CD8-positive, alpha-beta memory T cell (primary cell): ENCODE measurements at regions not wholly inside any gene's neighbourhood (a gene's known extent, or its start where the extent isn't known, plus 50 kb on each side); places are given as distances from the start of the nearest gene placed in this dataset.

Experiments used
- CTCF ChIA-PET: fragments of 350-600 bp; sonication (Branson Sonifier 250); formaldehyde crosslinking; loops from one replicate; lab custom pipeline; 2021; ENCODE audit warnings: antibody characterized with exemption; lab: Charles Lee
- POLR2A ChIA-PET: fragments of 350-600 bp; sonication (Branson Sonifier 250); formaldehyde crosslinking; loops from one replicate; lab custom pipeline; 2021; ENCODE audit warnings: antibody characterized with exemption; lab: Charles Lee
- DNase-seq, 5 donors: peaks; one replicate each; pipeline versions ENCODE4 v3.0.0 to v3.0.0-alpha.2; 2020 to 2022; ENCODE audit warnings: mixed read lengths in 1 of 5
- H3K27ac ChIP-seq: one replicate; pipeline ENCODE4 v1.7.0; 2013; ENCODE audit warnings: low read depth, mild to moderate bottlenecking, low read length, moderate library complexity
- H3K27me3 ChIP-seq: 2 replicates; pipeline ENCODE4 v1.7.0; 2013; ENCODE audit warnings: low read length, mild to moderate bottlenecking; ENCODE audit not compliant: insufficient read depth, poor library complexity, severe bottlenecking
- H3K36me3 ChIP-seq: 2 replicates; pipeline ENCODE4 v1.7.0; 2013; ENCODE audit warnings: mild to moderate bottlenecking, low read length, moderate library complexity; ENCODE audit not compliant: insufficient read depth
- H3K4me1 ChIP-seq: 2 replicates; pipeline ENCODE4 v1.7.0; 2013; ENCODE audit warnings: mild to moderate bottlenecking, low read length, moderate library complexity; ENCODE audit not compliant: insufficient read depth
- H3K4me3 ChIP-seq: 2 replicates; pipeline ENCODE4 v1.7.0; 2013; ENCODE audit warnings: mild to moderate bottlenecking, low read length
- H3K9me3 ChIP-seq: 2 replicates; pipeline ENCODE4 v1.7.0; 2013; ENCODE audit warnings: mild to moderate bottlenecking, low read length
- H3K27ac Mint-ChIP-seq, 8 donors: one replicate each; pipeline ENCODE4 v1.8.0; 2020 to 2021; ENCODE audit warnings: mixed read lengths in 8 of 8, mild to moderate bottlenecking in 6 of 8, inconsistent platforms in 3 of 8, moderate library complexity in 3 of 8
- H3K27me3 Mint-ChIP-seq, 2 donors: one replicate each; pipeline ENCODE4 v1.8.0; 2020 to 2021; ENCODE audit warnings: mixed read lengths in 2 of 2, mild to moderate bottlenecking in 1 of 2, moderate library complexity in 1 of 2
- H3K36me3 Mint-ChIP-seq, 3 donors: one replicate each; pipeline ENCODE4 v1.8.0; 2020 to 2021; ENCODE audit warnings: mixed read lengths in 3 of 3, inconsistent platforms in 1 of 3, mild to moderate bottlenecking in 1 of 3
- H3K4me1 Mint-ChIP-seq, 3 donors: one replicate each; pipeline ENCODE4 v1.8.0; 2020 to 2021; ENCODE audit warnings: mixed read lengths in 3 of 3, inconsistent platforms in 1 of 3, mild to moderate bottlenecking in 1 of 3
- H3K4me3 Mint-ChIP-seq, 7 donors: one replicate each; pipeline ENCODE4 v1.8.0; 2020 to 2021; ENCODE audit warnings: mixed read lengths in 7 of 7, mild to moderate bottlenecking in 6 of 7, moderate library complexity in 4 of 7, inconsistent platforms in 2 of 7
- H3K9me3 Mint-ChIP-seq, 5 donors: one replicate each; pipeline ENCODE4 v1.8.0; 2020 to 2022; ENCODE audit warnings: mixed read lengths in 5 of 5, mild to moderate bottlenecking in 3 of 5, moderate library complexity in 2 of 5, inconsistent platforms in 1 of 5

- H3K27ac ChIP-seq = no peak overlapping the region
- Mint-ChIP-seq H3K36me3 (no peaks in the 10 kb centered on the region), H3K4me3 (no peak overlapping the region), H3K27ac (no peak overlapping the region), H3K4me1 (no peaks in the 10 kb centered on the region), H3K9me3 (peaks cover 0 to 11% (median 0%) of the 10 kb centered on the region in 5 donors), H3K27me3 (no peaks in the 10 kb centered on the region)
- ChIA-PET POLR2A (no interaction called here), CTCF (no interaction called here)
- H3K4me3 ChIP-seq = no peak overlapping the region
- H3K27me3 ChIP-seq = no peaks in the 10 kb centered on the region
- no peaks in the 10 kb centered on the region for H3K4me1 ChIP-seq
- no peaks in the 10 kb centered on the region for H3K9me3 ChIP-seq
- no peaks in the 10 kb centered on the region for H3K36me3 ChIP-seq
- DNase-seq = no peak
Measured at GRCh38 chr2:83844490-83844889, 614.6 kb downstream of the SUCLG1 start.

DNA sequence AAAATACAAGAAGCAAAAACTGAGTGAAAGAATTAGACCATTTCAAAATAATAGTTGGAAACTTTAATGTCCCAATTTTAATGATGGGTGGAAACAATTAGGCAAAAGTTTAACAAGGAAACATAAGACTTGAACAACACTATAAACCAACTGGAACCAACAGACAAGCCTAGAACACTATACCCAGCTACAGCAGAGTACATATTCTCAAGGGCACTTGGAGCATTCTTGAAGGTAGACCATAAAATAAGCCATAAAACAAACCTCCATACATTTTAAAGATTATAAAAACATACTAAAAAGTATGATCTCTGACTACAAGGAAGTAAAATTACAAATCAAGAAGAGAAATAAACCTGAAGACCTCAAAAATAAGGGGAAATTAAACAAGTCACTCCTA lies 616.7 kb downstream of the SUCLG1 start:
- H3K4me1 Mint-ChIP-seq = no peaks in the 10 kb centered on the region
- no peak overlapping the region for H3K4me3 ChIP-seq
- no peaks in the 10 kb centered on the region for H3K9me3 ChIP-seq
- H3K4me1 ChIP-seq = no peaks in the 10 kb centered on the region
- CTCF ChIA-PET = no interaction called here
- H3K27ac Mint-ChIP-seq = no peak overlapping the region
- no peaks in the 10 kb centered on the region for H3K27me3 ChIP-seq
- POLR2A ChIA-PET = no interaction called here
- H3K4me3 Mint-ChIP-seq = no peak overlapping the region
- no peaks in the 10 kb centered on the region for H3K36me3 ChIP-seq
- H3K27me3 Mint-ChIP-seq = no peaks in the 10 kb centered on the region
- H3K36me3 Mint-ChIP-seq = no peaks in the 10 kb centered on the region
- H3K9me3 Mint-ChIP-seq = peaks cover 0 to 7% (median 1%) of the 10 kb centered on the region in 5 donors
- H3K27ac ChIP-seq = no peak overlapping the region
- no peak for DNase-seq

DNA sequence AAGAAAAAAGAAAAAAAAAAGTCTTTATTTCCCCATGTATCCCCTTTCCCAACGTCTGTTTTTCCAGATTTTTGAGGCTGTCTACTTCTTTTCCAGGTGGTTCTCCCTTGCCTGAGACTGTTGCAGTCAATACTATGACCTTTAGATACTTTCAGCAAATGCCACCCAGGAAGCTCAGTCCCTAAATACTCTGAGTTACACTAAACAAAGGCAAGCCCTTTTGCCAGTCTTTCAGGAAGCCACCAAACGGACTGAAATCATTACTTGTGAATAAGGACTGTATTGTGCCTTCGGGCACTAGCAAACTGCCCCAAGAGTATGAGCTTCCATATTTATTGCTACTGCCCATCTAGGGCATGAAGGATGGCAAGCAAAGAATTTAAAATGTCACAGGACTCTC lies 621.3 kb downstream of the SUCLG1 start:
- H3K9me3 Mint-ChIP-seq = peaks cover 0 to 10% (median 2%) of the 10 kb centered on the region in 5 donors

GRCh38 chr2:83827618-83828017 lies 631.5 kb downstream of the SUCLG1 start:
- H3K4me1 ChIP-seq = no peaks in the 10 kb centered on the region
- ChIA-PET POLR2A (no interaction called here), CTCF (no interaction called here)
- no peaks in the 10 kb centered on the region for H3K36me3 ChIP-seq
- Mint-ChIP-seq H3K4me1 (no peaks in the 10 kb centered on the region), H3K9me3 (peaks cover 0 to 8% (median 0%) of the 10 kb centered on the region in 5 donors), H3K4me3 (no peak overlapping the region), H3K27me3 (no peaks in the 10 kb centered on the region), H3K27ac (no peak overlapping the region), H3K36me3 (no peaks in the 10 kb centered on the region)
- H3K27me3 ChIP-seq = no peaks in the 10 kb centered on the region
- H3K4me3 ChIP-seq = no peak overlapping the region
- DNase-seq = no peak
- no peaks in the 10 kb centered on the region for H3K9me3 ChIP-seq
- H3K27ac ChIP-seq = no peak overlapping the region

More for the DNA sequence above, 621.3 kb downstream of the SUCLG1 start:
- Mint-ChIP-seq H3K4me3 (no peak overlapping the region), H3K27ac (no peak overlapping the region), H3K4me1 (no peaks in the 10 kb centered on the region), H3K27me3 (peaks cover 0 to 3% of the 10 kb centered on the region in 2 donors), H3K36me3 (no peaks in the 10 kb centered on the region)
- DNase-seq = no peak
- POLR2A ChIA-PET = no interaction called here
- no peak overlapping the region for H3K4me3 ChIP-seq
- CTCF ChIA-PET = no interaction called here
- H3K9me3 ChIP-seq = no peaks in the 10 kb centered on the region
- H3K27ac ChIP-seq = no peak overlapping the region
- H3K27me3 ChIP-seq = no peaks in the 10 kb centered on the region
- no peaks in the 10 kb centered on the region for H3K4me1 ChIP-seq
- no peaks in the 10 kb centered on the region for H3K36me3 ChIP-seq

GRCh38 chr2:83826577-83826976 lies 632.5 kb downstream of the SUCLG1 start:
- Mint-ChIP-seq H3K4me3 (no peak overlapping the region), H3K27me3 (no peaks in the 10 kb centered on the region), H3K27ac (no peak overlapping the region), H3K9me3 (peaks cover 0 to 8% (median 3%) of the 10 kb centered on the region in 5 donors), H3K36me3 (no peaks in the 10 kb centered on the region), H3K4me1 (no peaks in the 10 kb centered on the region)
- H3K9me3 ChIP-seq = no peaks in the 10 kb centered on the region
- DNase-seq = no peak
- CTCF ChIA-PET = no interaction called here
- no peaks in the 10 kb centered on the region for H3K36me3 ChIP-seq
- POLR2A ChIA-PET = no interaction called here
- H3K4me3 ChIP-seq = no peak overlapping the region
- H3K4me1 ChIP-seq = no peaks in the 10 kb centered on the region
- H3K27ac ChIP-seq = no peak overlapping the region
- no peaks in the 10 kb centered on the region for H3K27me3 ChIP-seq

DNA sequence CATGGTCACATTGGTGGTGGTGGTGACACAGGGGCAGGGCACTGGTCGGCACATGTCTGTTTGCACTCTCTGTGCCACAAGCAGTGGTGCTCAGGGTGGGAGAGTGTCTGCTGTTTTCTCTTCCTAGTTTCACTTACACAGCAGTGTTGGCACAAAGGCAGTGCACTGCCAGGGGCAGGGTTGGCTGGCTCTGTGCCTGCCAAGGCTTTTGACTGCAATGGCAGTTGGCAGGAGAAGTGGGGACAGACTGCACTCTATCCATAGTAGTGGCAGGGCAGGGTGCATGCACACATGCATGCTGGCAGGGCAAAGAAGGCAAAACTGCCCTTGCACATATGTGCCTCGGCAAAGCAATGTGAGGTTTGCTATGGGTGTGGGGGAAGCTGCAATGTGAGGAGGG lies 635.9 kb downstream of the SUCLG1 start:
- no peaks in the 10 kb centered on the region for H3K27me3 Mint-ChIP-seq
- Histone ChIP-seq H3K27me3 (no peaks in the 10 kb centered on the region), H3K36me3 (no peaks in the 10 kb centered on the region), H3K4me3 (no peak overlapping the region), H3K9me3 (no peaks in the 10 kb centered on the region), H3K27ac (no peak overlapping the region), H3K4me1 (no peaks in the 10 kb centered on the region)
- CTCF ChIA-PET = no interaction called here
- H3K4me1 Mint-ChIP-seq = no peaks in the 10 kb centered on the region
- H3K27ac Mint-ChIP-seq = no peak overlapping the region
- no peaks in the 10 kb centered on the region for H3K36me3 Mint-ChIP-seq
- H3K4me3 Mint-ChIP-seq = no peak overlapping the region
- no peak for DNase-seq
- POLR2A ChIA-PET = no interaction called here
- H3K9me3 Mint-ChIP-seq = peaks cover 0 to 9% (median 3%) of the 10 kb centered on the region in 5 donors

DNA sequence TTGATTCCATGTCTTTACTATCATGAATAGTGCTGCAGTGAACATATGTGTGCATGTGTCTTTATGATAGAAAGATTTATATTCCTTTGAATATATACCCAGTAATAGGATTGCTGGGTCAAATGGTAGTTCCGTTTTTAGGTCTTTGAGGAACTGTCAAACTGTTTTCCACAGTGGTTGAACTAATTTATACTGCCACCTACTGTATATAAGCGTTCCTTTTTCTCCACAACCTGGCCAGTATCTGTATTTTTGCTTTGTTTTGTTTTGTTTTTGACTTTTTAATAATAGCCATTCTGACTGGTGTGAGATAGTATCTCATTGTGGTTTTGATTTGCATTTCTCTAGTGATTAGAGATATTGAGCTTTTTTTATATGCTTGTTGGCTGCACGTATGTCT lies 641.6 kb downstream of the SUCLG1 start:
- H3K27me3 Mint-ChIP-seq = no peaks in the 10 kb centered on the region
- Histone ChIP-seq H3K36me3 (no peaks in the 10 kb centered on the region), H3K27me3 (no peaks in the 10 kb centered on the region), H3K27ac (no peak overlapping the region), H3K9me3 (no peaks in the 10 kb centered on the region), H3K4me1 (no peaks in the 10 kb centered on the region), H3K4me3 (no peak overlapping the region)
- DNase-seq = no peak
- peaks cover 0 to 9% (median 3%) of the 10 kb centered on the region in 5 donors for H3K9me3 Mint-ChIP-seq
- ChIA-PET POLR2A (no interaction called here), CTCF (no interaction called here)
- no peak overlapping the region for H3K27ac Mint-ChIP-seq
- no peaks in the 10 kb centered on the region for H3K36me3 Mint-ChIP-seq
- H3K4me1 Mint-ChIP-seq = no peaks in the 10 kb centered on the region
- H3K4me3 Mint-ChIP-seq = no peak overlapping the region

GRCh38 chr2:83808878-83809277 lies 650.2 kb downstream of the SUCLG1 start:
- ChIA-PET POLR2A (no interaction called here), CTCF (no interaction called here)
- Mint-ChIP-seq H3K27ac (no peak overlapping the region), H3K27me3 (no peaks in the 10 kb centered on the region), H3K4me3 (no peak overlapping the region), H3K36me3 (no peaks in the 10 kb centered on the region), H3K9me3 (peaks cover 0 to 5% (median 0%) of the 10 kb centered on the region in 5 donors), H3K4me1 (no peaks in the 10 kb centered on the region)
- Histone ChIP-seq H3K9me3 (no peaks in the 10 kb centered on the region), H3K4me1 (no peaks in the 10 kb centered on the region), H3K36me3 (no peaks in the 10 kb centered on the region), H3K4me3 (no peak overlapping the region), H3K27me3 (no peaks in the 10 kb centered on the region), H3K27ac (no peak overlapping the region)
- no peak for DNase-seq

DNA sequence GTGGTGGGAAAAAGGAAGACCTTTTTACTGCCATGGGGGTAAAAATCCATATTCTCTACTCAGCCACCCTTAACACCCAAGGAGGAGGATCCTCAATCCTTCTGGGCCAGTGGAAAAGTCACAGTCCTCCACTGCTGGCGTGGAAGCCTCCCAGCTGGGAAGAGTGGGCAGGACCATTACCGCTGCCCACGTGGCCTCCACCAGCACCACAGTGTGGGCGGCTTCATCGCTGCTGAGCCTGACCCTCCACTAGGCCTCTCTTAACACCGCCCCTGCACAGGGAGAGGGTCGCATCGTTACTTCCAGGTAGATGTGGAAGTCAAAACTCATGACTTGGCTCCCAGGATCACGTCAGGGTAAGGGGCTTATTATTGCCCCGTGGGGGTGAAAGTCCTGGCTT lies 656.5 kb downstream of the SUCLG1 start:
- Histone ChIP-seq H3K27me3 (no peaks in the 10 kb centered on the region), H3K27ac (no peak overlapping the region), H3K4me3 (no peak overlapping the region), H3K9me3 (no peaks in the 10 kb centered on the region), H3K36me3 (no peaks in the 10 kb centered on the region), H3K4me1 (no peaks in the 10 kb centered on the region)
- Mint-ChIP-seq H3K27ac (no peak overlapping the region), H3K4me1 (no peaks in the 10 kb centered on the region), H3K9me3 (peaks cover 0 to 3% (median 0%) of the 10 kb centered on the region in 5 donors), H3K27me3 (no peaks in the 10 kb centered on the region), H3K4me3 (no peak overlapping the region), H3K36me3 (no peaks in the 10 kb centered on the region)
- no peak for DNase-seq
- ChIA-PET POLR2A (no interaction called here), CTCF (no interaction called here)
